Brain microvascular endothelial cell (primary cell): ENCODE measurements at regions not wholly inside any gene's neighbourhood (a gene's known extent, or its start where the extent isn't known, plus 50 kb on each side); places are given as distances from the start of the nearest gene placed in this dataset.

Experiments
- DNase-seq: peaks from one replicate; pipeline ENCODE4 v3.0.0-alpha.2; 2020
- H3K27ac ChIP-seq: fragments of 250-450 bp; sonication (Bioruptor Pico); 2 replicates; pipeline ENCODE4 v1.5.1; 2020; ENCODE audit warnings: mild to moderate bottlenecking, moderate library complexity
- H3K27me3 ChIP-seq: fragments of 250-450 bp; sonication (Bioruptor Pico); replicated peaks from 2 replicates; pipeline ENCODE4 v1.5.1; 2020; ENCODE audit warnings: mild to moderate bottlenecking
- H3K36me3 ChIP-seq: fragments of 250-450 bp; sonication (Bioruptor Pico); replicated peaks from 2 replicates; pipeline ENCODE4 v1.5.1; 2020; ENCODE audit warnings: mild to moderate bottlenecking
- H3K4me3 ChIP-seq: 2 replicates; pipeline ENCODE4 v1.5.1; 2011; ENCODE audit warnings: low read depth, mild to moderate bottlenecking, control low read depth, low read length, moderate library complexity
- CTCF ChIP-seq: IDR thresholded peaks from 2 replicates; pipeline ENCODE4 v1.5.1; 2011; ENCODE audit warnings: low read depth, mild to moderate bottlenecking, moderate library complexity, low read length, control low read depth, inconsistent platforms; ENCODE audit errors: missing control alignments
- in situ Hi-C: cut with HindIII; loops from 2 replicates; pipeline ENCODE4 v1.10.0; 2017; ENCODE audit warnings: low sequenced_read_pairs, low pct_ligation_motif_present

- DNase-seq = no peak
- in situ Hi-C loops = no loop called here
Measured at GRCh38 chr12:97837401-97837800, 374.8 kb downstream of the RMST start.

GRCh38 chr12:97848051-97848450 is 385.4 kb downstream of the RMST start:
- H3K36me3 ChIP-seq = no peaks in the 10 kb centered on the region
- H3K27ac ChIP-seq = no peak overlapping the region
- no peak for TF ChIP-seq CTCF
- no peaks in the 10 kb centered on the region for H3K27me3 ChIP-seq
- in situ Hi-C loops = no loop called here
- H3K4me3 ChIP-seq = no peak overlapping the region
- DNase-seq = no peak

More at GRCh38 chr12:97837401-97837800, 374.8 kb downstream of the RMST start:
- Histone ChIP-seq H3K4me3 (no peak overlapping the region), H3K27me3 (no peaks in the 10 kb centered on the region), H3K27ac (no peak overlapping the region), H3K36me3 (no peaks in the 10 kb centered on the region)
- TF ChIP-seq CTCF = no peak

- no peak for DNase-seq
- in situ Hi-C loops = no loop called here
- no peak for TF ChIP-seq CTCF
Measured at GRCh38 chr12:97854477-97854876, 391.9 kb downstream of the RMST start.

GRCh38 chr12:97862072-97862471 is 399.5 kb downstream of the RMST start:
- H3K4me3 ChIP-seq = no peak overlapping the region
- no peaks in the 10 kb centered on the region for H3K27me3 ChIP-seq
- no peaks in the 10 kb centered on the region for H3K36me3 ChIP-seq
- H3K27ac ChIP-seq = no peak overlapping the region
- no peak for TF ChIP-seq CTCF
- DNase-seq = no peak
- in situ Hi-C loops = no loop called here

More at GRCh38 chr12:97854477-97854876, 391.9 kb downstream of the RMST start:
- H3K36me3 ChIP-seq = no peaks in the 10 kb centered on the region
- H3K4me3 ChIP-seq = no peak overlapping the region
- H3K27ac ChIP-seq = no peak overlapping the region
- H3K27me3 ChIP-seq = no peaks in the 10 kb centered on the region

GRCh38 chr12:97875064-97875463 is 412.5 kb downstream of the RMST start:
- Histone ChIP-seq H3K36me3 (no peaks in the 10 kb centered on the region), H3K27ac (no peak overlapping the region), H3K4me3 (no peak overlapping the region), H3K27me3 (no peaks in the 10 kb centered on the region)
- in situ Hi-C loops = no loop called here
- DNase-seq = no peak
- TF ChIP-seq CTCF = no peak

- no peak for DNase-seq
- in situ Hi-C loops = no loop called here
- Histone ChIP-seq H3K4me3 (no peak overlapping the region), H3K27me3 (no peaks in the 10 kb centered on the region), H3K36me3 (no peaks in the 10 kb centered on the region), H3K27ac (no peak overlapping the region)
- no peak for TF ChIP-seq CTCF
Measured at GRCh38 chr12:97876780-97877179, 414.2 kb downstream of the RMST start.
